Lung (tissue), 11 donors: ENCODE measurements at regions not wholly inside any gene's neighbourhood (a gene's known extent, or its start where the extent isn't known, plus 50 kb on each side); places are given as distances from the start of the nearest gene placed in this dataset.

ENCODE experiments used
- ATAC-seq: fragments of 200-7000 bp; cut with Tn5 transposase; one replicate; pipeline ENCODE4 v1.9.1; 2020; ENCODE audit warnings: moderate number of reproducible peaks; ENCODE audit not compliant: insufficient read depth, low FRiP score
- DNase-seq, 3 donors: peaks; one replicate each; pipeline ENCODE4 v3.0.0-alpha.2; 2013 to 2017
- H3K27ac ChIP-seq, 2 donors: one replicate each; pipeline ENCODE4 v1.5.1; 2013; ENCODE audit warnings: mild to moderate bottlenecking in 2 of 2, moderate library complexity in 2 of 2, control low read depth in 1 of 2, inconsistent platforms in 1 of 2, low read depth in 1 of 2, low read length in 1 of 2
- H3K27me3 ChIP-seq, 3 donors: one replicate each; pipeline ENCODE4 v1.5.1; 2013; ENCODE audit warnings: low read length in 2 of 3; ENCODE audit not compliant: control insufficient read depth in 3 of 3, insufficient read depth in 3 of 3
- H3K36me3 ChIP-seq, 4 donors: one replicate each; pipeline ENCODE4 v1.5.1; 2013; ENCODE audit warnings: low read length in 4 of 4, mild to moderate bottlenecking in 1 of 4, moderate library complexity in 1 of 4; ENCODE audit not compliant: control insufficient read depth in 4 of 4, insufficient read depth in 4 of 4
- H3K4me1 ChIP-seq, 5 donors: one replicate each; pipeline ENCODE4 v1.5.1; 2013; ENCODE audit warnings: low read length in 5 of 5, mild to moderate bottlenecking in 2 of 5, moderate library complexity in 1 of 5; ENCODE audit not compliant: control insufficient read depth in 5 of 5, insufficient read depth in 5 of 5
- H3K4me3 ChIP-seq: one replicate; pipeline ENCODE4 v1.5.1; 2013; ENCODE audit warnings: mild to moderate bottlenecking, control low read depth, moderate library complexity
- H3K9ac ChIP-seq, 2 donors: one replicate each; pipeline ENCODE4 v1.5.1; 2013; ENCODE audit warnings: low read length in 2 of 2, control low read depth in 1 of 2; ENCODE audit not compliant: insufficient read depth in 1 of 2
- H3K9me3 ChIP-seq, 4 donors: one replicate each; pipeline ENCODE4 v1.5.1; 2013; ENCODE audit warnings: low read length in 3 of 4, mild to moderate bottlenecking in 1 of 4, moderate library complexity in 1 of 4; ENCODE audit not compliant: control insufficient read depth in 4 of 4, insufficient read depth in 3 of 4
- CTCF ChIP-seq: IDR thresholded peaks from 2 replicates; pipeline ENCODE4 v1.5.1; 2012; ENCODE audit warnings: mild to moderate bottlenecking; ENCODE audit errors: control extremely low read depth, extremely low read depth
- WGBS, 2 donors: extraction: QIAGEN DNeasy Blood & Tissue Kit; methylation state at CpG; one replicate each; pipeline ENCODE4 v1.1.7; 2013; 5-methylcytosine and 5-hydroxymethylcytosine counted together
- donor health status: control.
- donor health status: control.
- donor health status: Bipolar disorder and iron deficiency.
- donor health status: healthy.
- donor health status: DM: yes; HTN: yes; CAD: no.

- Histone ChIP-seq H3K9ac (no peak overlapping the region), H3K27me3 (peaks cover 0 to 40% (median 28%) of the 10 kb centered on the region in 3 donors), H3K27ac (no peak overlapping the region), H3K4me1 (peaks cover 0 to 14% (median 6%) of the 10 kb centered on the region in 5 donors), H3K4me3 (no peak overlapping the region), H3K9me3 (no peaks in the 10 kb centered on the region), H3K36me3 (no peaks in the 10 kb centered on the region)
- TF ChIP-seq CTCF = no peak
- DNase-seq = no peak
- 96 to 99% methylated on average over 5 of the region's 5 CpGs for WGBS, 2 donors
- no peak for ATAC-seq
Observed at GRCh38 chr13:99687723-99688397, 186.6 kb downstream of the TM9SF2 start.

- Histone ChIP-seq H3K9me3 (no peaks in the 10 kb centered on the region), H3K9ac (no peak overlapping the region), H3K4me3 (no peak overlapping the region), H3K27me3 (peaks cover 0 to 34% (median 22%) of the 10 kb centered on the region in 3 donors), H3K27ac (no peak overlapping the region), H3K4me1 (peaks cover 0 to 14% (median 6%) of the 10 kb centered on the region in 5 donors), H3K36me3 (no peaks in the 10 kb centered on the region)
- WGBS, 2 donors = 80 to 81% methylated on average over 6 of the region's 6 CpGs
- ATAC-seq (no peak), DNase-seq (no peak)
- TF ChIP-seq CTCF = no peak
Observed at GRCh38 chr13:99686944-99687411, 185.7 kb downstream of the TM9SF2 start.

DNA sequence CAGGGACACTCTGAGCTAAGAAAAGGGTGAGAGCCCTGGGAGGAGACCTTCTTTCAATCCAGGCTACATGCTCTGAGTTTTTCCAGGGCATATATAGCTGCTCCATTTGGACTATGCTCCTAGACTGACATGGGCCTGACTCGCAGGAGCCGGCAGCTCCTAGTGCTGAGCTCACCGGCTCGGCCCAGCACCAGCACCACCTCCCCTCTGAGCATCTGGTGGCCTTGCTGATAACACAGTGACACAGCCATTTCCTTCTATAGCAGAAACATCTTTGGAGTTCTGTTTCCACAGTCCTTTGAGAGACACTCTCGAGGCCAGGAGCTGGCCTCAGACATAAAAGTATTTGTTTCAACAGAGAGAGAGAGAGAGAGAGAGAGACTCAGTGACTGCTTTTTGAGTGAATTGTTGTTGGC is 184.9 kb downstream of the TM9SF2 start:
- H3K27ac ChIP-seq = no peak overlapping the region
- DNase-seq (peak in 1 of 3 donors; percentile 49), ATAC-seq (peak; percentile 27)
- H3K9me3 ChIP-seq = no peaks in the 10 kb centered on the region
- no peak overlapping the region for H3K4me3 ChIP-seq
- WGBS, 2 donors = 49 to 76% methylated on average over 5 of the region's 5 CpGs
- no peaks in the 10 kb centered on the region for H3K36me3 ChIP-seq
- H3K4me1 ChIP-seq = peaks cover 0 to 14% (median 6%) of the 10 kb centered on the region in 5 donors
- H3K27me3 ChIP-seq = peaks cover 0 to 26% (median 15%) of the 10 kb centered on the region in 3 donors
- no peak for TF ChIP-seq CTCF
- peak overlapping the region in 1 of 2 donors; percentile 3 for H3K9ac ChIP-seq
